ENCODE measurements at regions not wholly inside any gene's neighbourhood (a gene's known extent, or its start where the extent isn't known, plus 50 kb on each side); places are given as distances from the start of the nearest gene placed in this dataset.

DNA sequence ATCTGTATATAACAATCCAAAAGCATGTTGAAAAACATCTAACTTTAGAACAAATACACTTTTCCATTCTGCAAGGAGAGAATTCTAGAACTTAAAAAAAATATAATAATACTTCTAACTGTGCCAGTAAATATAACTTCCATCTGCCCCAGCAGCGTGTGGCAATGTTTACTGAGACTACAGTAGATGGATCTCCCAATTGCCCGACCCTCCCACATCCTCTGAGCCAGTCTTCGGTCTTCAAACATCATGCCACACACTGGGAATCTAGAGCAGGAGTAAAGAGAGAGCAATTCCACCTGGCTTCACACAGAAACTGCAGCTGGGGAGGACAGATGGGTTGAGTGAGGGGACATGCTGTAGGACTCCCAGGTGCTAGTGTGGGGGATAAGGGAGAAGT lies 121.3 kb upstream of the NHSL1 start (continued):
- TF ChIP-seq, protein P1, sequence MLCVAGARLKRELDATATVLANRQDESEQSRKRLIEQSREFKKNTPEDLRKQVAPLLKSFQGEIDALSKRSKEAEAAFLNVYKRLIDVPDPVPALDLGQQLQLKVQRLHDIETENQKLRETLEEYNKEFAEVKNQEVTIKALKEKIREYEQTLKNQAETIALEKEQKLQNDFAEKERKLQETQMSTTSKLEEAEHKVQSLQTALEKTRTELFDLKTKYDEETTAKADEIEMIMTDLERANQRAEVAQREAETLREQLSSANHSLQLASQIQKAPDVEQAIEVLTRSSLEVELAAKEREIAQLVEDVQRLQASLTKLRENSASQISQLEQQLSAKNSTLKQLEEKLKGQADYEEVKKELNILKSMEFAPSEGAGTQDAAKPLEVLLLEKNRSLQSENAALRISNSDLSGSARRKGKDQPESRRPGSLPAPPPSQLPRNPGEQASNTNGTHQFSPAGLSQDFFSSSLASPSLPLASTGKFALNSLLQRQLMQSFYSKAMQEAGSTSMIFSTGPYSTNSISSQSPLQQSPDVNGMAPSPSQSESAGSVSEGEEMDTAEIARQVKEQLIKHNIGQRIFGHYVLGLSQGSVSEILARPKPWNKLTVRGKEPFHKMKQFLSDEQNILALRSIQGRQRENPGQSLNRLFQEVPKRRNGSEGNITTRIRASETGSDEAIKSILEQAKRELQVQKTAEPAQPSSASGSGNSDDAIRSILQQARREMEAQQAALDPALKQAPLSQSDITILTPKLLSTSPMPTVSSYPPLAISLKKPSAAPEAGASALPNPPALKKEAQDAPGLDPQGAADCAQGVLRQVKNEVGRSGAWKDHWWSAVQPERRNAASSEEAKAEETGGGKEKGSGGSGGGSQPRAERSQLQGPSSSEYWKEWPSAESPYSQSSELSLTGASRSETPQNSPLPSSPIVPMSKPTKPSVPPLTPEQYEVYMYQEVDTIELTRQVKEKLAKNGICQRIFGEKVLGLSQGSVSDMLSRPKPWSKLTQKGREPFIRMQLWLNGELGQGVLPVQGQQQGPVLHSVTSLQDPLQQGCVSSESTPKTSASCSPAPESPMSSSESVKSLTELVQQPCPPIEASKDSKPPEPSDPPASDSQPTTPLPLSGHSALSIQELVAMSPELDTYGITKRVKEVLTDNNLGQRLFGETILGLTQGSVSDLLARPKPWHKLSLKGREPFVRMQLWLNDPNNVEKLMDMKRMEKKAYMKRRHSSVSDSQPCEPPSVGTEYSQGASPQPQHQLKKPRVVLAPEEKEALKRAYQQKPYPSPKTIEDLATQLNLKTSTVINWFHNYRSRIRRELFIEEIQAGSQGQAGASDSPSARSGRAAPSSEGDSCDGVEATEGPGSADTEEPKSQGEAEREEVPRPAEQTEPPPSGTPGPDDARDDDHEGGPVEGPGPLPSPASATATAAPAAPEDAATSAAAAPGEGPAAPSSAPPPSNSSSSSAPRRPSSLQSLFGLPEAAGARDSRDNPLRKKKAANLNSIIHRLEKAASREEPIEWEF (IDR thresholded peaks at IDR 0.05; ENCODE audit: insufficient replicate concordance, low read depth, low read length): no peak
- TF ChIP-seq FOXM1 (IDR thresholded peaks at IDR 0.05; ENCODE audit: low read depth, low read length) (no peak), PRDM15 (CRISPR knock-in tag; IDR thresholded peaks at IDR 0.05) (no peak), IRF4 (IDR thresholded peaks at IDR 0.05; ENCODE audit: low read depth, low read length) (no peak), NFYB (IDR thresholded peaks at IDR 0.05; ENCODE audit: insufficient read depth, low read depth, low read length) (no peak), BCL11A (IDR thresholded peaks at IDR 0.05; ENCODE audit: low read depth, low read length) (no peak), ZNF384 (IDR thresholded peaks at IDR 0.05; ENCODE audit: borderline replicate concordance, low read depth, low read length) (no peak)
- TF ChIP-seq, protein P2, sequence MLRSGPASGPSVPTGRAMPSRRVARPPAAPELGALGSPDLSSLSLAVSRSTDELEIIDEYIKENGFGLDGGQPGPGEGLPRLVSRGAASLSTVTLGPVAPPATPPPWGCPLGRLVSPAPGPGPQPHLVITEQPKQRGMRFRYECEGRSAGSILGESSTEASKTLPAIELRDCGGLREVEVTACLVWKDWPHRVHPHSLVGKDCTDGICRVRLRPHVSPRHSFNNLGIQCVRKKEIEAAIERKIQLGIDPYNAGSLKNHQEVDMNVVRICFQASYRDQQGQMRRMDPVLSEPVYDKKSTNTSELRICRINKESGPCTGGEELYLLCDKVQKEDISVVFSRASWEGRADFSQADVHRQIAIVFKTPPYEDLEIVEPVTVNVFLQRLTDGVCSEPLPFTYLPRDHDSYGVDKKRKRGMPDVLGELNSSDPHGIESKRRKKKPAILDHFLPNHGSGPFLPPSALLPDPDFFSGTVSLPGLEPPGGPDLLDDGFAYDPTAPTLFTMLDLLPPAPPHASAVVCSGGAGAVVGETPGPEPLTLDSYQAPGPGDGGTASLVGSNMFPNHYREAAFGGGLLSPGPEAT (IDR thresholded peaks at IDR 0.05; ENCODE audit: low read depth): no peak
- TF ChIP-seq, protein P3, sequence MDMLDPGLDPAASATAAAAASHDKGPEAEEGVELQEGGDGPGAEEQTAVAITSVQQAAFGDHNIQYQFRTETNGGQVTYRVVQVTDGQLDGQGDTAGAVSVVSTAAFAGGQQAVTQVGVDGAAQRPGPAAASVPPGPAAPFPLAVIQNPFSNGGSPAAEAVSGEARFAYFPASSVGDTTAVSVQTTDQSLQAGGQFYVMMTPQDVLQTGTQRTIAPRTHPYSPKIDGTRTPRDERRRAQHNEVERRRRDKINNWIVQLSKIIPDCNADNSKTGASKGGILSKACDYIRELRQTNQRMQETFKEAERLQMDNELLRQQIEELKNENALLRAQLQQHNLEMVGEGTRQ (IDR thresholded peaks at IDR 0.05; ENCODE audit: borderline replicate concordance, low read depth, low read length): no peak

All from GM12878 (cell line).